GM18507 (cell line): ENCODE measurements at regions not wholly inside any gene's neighbourhood (a gene's known extent, or its start where the extent isn't known, plus 50 kb on each side); places are given as distances from the start of the nearest gene placed in this dataset.
"Not testable (repeated sequence)": the region's sequence is repeated elsewhere in the genome, so short reads cannot be mapped to it uniquely, and the experiment has no call there.

Experiments
- DNase-seq: peaks from one replicate; pipeline ENCODE4 v3.0.0; 2011; ENCODE audit warnings: low read depth; ENCODE audit not compliant: insufficient read length; ENCODE audit errors: extremely low spot score
- FAIRE-seq: peaks from 2 replicates; lab custom pipeline; 2011; peaks lifted over from hg19 to GRCh38; lab: Jason Lieb, UNC

DNA sequence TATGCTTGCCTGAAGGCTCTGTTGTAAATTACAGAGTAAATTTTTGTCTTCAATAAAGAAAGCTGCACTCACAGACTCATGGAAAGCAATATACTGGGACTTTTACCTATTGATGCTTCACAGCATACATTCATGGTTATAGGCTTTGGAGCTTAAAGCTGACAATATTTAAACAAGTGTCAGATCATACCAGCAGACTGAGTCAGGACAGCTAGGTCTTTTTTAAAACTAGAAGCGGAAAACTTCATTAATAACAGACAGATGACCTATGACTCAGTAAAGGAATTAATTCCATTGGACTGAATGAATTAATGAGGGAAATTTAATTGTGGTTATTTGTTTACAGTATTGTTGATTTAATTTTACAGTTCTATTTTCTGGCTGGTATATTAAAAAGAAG, 165.8 kb upstream of the DGKB start:
- FAIRE-seq: no peak
- no peak for DNase-seq

DNA sequence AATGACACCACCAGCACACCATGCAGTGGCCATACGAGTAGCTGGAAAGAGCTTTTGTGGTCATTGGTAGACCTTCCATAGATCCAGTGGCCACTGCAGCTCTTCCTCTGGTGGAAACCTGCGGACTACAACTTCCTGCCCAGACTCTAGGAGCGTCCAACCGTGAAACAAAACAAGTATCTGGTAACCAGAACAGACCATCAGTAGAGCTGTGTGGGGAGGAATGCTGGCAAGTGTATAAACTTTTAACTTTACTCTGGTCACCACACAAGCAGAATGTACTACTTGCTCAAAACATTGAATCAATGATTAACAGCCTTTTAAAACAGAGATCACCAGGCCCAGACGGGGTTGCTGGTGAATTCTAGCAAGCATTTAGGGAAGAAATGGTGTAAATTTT, 154.7 kb upstream of the DGKB start:
- DNase-seq: no peak
- FAIRE-seq: no peak

GRCh38 chr7:15054304-15054703, 151.8 kb upstream of the DGKB start:
- DNase-seq, FAIRE-seq: not testable (repeated sequence)

DNA sequence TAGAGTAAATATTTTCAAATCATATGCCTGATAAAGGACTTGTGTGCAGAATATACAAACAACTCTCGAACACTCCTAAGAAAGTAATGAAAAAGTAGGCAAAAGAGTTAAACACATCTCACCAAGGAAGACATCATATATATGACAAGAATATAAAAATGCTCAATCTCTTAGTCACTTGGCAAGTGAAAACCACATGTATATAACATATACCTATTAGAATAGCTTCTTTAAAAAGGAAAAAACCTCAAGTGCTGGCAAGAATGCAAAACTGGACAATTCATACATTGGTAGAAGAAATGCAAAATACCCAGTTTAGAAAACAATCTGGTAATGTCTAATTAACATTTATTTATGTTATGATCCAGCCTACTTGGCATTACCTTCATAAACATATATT, 146.6 kb upstream of the DGKB start:
- no peak for FAIRE-seq
- no peak for DNase-seq

GRCh38 chr7:15046861-15047260, 144.3 kb upstream of the DGKB start:
- no peak for FAIRE-seq

DNA sequence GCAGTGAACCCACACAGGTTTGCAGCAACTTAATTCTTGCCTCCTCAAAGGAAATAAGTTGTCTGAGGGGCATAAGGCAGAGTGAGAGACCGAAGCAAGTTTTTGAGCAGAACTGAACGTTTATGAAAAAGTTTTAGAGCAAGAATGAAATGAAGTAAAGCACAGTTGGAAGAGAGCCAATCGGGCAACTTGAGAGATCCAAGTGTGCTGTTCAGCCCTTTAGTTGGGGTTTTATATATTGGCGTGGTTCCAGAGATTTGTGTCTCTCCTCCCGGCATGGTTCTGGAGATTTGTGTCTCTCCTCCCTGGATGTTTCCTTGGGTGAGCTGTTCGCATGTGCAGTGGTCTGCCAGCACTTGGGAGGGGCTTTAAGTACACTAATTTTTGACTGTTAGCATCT, 141.4 kb upstream of the DGKB start:
- FAIRE-seq (no peak), DNase-seq (no peak)

More at GRCh38 chr7:15046861-15047260, 144.3 kb upstream of the DGKB start:
- DNase-seq: no peak

GRCh38 chr7:15042285-15043065, 139.9 kb upstream of the DGKB start:
- FAIRE-seq (no peak), DNase-seq (no peak)

DNA sequence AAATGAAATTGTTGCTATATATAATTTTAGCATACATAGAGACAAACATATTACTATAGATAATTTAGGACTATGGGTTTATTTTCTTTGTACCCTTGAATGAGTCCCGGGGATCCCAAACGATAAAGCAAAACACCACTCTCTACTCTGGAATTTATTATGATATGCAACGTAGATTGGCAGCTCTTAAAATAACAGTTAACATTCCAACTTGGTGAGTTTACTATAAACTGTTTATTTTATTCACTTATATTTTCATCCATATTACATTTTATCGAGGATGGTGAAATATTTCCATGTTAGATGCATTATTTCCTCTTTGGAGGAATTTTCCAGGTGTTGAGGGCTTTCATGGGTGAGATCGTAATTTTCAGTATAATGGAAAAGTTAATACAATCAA, 138.7 kb upstream of the DGKB start:
- no peak for DNase-seq
- FAIRE-seq: no peak

DNA sequence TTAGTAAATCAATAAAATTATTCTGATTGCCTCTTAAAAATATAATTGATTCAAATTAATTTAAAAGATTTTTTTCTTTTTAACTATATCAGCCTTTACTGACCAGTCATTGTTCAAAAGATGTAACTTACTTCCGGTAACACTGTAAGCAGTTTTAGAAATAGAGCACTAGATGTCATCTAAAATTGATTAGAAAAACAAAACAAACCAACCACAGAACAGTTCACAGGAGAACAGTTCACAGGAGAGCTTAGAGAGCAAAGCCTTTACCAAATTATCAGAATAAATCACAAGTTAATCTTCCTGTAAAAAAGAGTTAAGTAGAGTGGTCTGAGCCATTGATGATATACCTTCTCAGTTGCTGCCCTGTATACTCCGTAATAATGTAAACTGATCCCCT, 133.3 kb upstream of the DGKB start:
- no peak for FAIRE-seq
- DNase-seq: no peak

DNA sequence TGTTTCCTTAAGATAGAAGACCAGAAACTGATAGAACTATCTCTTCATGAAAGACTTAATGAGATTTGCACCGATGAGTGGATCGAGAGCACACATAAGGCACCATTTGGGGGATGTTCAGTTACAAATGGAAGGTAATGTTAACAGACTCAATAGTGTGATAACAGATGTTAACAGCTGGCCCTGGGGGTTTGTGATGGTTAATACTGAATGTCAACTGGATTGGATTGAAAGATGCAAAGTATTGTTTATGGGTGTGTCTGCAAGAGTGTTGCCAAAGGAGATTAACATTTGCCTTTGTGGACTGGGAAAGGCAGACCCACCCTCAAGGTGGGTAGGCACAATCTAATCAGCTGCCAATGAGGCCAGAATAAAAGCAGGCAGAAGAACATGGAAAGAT, 130.5 kb upstream of the DGKB start:
- DNase-seq: no peak
- no peak for FAIRE-seq

DNA sequence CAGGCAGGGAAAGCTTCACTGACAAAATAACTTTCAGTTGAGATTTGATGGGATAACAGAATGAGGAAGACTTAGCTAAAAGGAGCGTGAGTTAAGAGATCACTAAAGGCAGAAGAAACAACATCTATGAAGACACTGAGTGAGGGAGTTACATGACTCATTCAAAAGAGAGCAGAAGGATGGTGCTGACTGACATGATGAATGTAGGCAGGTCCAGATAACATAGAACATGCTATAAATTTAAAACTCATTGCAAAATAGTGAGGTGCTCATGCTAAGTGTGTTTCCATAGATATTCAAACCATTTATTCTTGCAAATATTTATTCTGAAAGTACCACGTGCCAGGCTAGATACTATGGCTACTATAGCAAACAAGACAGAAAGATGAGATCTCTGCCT, 116.4 kb upstream of the DGKB start:
- FAIRE-seq (no peak), DNase-seq (no peak)

GRCh38 chr7:15016766-15017165, 114.2 kb upstream of the DGKB start:
- FAIRE-seq: no peak
- no peak for DNase-seq

GRCh38 chr7:15016315-15016667, 113.7 kb upstream of the DGKB start:
- FAIRE-seq: no peak
- no peak for DNase-seq

GRCh38 chr7:15015545-15016314, 113.2 kb upstream of the DGKB start:
- peak; percentile 62 for FAIRE-seq
- peak; percentile 7 for DNase-seq

DNA sequence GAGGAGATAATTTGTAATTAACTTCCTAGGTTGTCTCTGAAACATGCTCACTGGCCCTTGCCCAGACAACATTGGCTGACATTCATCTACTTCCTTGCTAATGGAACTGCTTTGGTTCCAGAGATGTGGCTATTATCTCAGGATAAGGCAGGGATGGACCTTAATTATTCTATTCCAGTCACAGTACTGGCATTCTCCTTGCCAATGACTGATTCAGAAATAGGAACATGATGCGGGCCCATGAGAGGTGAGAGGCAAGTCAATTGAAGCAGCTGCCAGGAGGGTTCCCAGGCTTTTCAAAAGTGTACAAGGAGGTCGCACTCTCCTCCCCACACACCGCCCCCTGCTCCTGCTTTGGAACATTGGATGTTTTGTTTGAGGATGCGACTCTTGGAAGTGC, 109.6 kb upstream of the DGKB start:
- FAIRE-seq (no peak), DNase-seq (no peak)

- DNase-seq: no peak
- FAIRE-seq: no peak
Observed at GRCh38 chr7:15011289-15011688, 108.7 kb upstream of the DGKB start.

DNA sequence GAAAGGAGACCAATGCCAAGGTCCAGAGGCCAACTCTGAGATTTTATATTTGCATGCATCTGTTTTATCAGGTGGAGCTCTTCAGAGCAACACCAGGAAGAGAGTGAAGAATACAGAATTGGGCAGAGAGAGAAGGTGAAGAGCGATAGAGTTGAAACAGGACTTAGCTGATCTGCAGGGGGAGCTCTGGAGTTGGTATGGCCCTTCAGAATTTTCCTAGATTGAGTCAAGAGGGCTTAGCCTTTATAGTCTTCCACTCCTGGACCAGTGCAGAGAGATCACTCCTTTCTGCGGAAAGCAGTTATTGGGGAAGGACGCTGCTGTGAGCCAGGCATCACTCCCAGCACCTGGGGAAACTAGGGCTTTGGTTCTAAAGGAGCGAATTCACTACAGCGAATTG, 105.0 kb upstream of the DGKB start:
- DNase-seq: no peak
- no peak for FAIRE-seq

DNA sequence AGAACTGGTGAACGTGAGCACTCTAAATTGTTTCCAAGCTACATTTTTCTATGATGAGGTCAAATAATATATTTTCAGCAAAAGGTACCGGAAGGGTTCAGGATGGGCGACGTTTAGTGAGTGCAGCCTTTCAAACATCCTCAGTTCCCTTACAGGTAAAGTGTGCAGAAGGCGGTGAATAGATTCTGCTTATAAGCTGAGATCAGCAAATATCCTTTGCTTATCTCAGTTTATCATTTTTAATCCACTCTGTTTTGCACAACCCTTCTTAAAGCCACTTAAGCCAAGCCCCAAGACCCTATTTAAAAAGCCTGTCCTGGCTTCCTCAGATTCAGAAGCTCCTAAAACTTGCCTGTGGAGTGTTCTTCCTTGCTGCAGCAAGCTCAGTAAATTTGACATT, 103.1 kb upstream of the DGKB start:
- DNase-seq (no peak), FAIRE-seq (no peak)

GRCh38 chr7:15000157-15000556, 97.6 kb upstream of the DGKB start:
- DNase-seq (no peak), FAIRE-seq (no peak)

DNA sequence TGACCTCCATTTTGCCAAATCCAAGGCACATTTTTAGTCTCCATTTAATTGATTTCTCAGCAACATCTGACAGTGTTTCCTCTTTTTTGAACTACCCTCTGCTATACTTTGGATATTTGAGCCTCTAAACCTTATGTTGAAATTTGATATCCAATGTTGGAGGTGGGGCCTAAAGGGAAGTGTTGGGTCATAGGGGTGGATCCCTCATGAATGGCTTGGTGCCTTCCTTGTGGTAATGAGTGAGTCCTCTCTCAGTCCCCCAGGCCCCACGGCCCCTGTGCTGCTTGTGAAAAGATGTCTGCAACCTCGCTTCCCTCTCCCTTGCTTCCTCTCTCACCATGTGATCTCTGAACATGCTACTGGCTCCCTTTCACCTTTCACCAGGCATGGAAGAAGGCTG, 96.8 kb upstream of the DGKB start:
- no peak for FAIRE-seq
- DNase-seq: no peak

DNA sequence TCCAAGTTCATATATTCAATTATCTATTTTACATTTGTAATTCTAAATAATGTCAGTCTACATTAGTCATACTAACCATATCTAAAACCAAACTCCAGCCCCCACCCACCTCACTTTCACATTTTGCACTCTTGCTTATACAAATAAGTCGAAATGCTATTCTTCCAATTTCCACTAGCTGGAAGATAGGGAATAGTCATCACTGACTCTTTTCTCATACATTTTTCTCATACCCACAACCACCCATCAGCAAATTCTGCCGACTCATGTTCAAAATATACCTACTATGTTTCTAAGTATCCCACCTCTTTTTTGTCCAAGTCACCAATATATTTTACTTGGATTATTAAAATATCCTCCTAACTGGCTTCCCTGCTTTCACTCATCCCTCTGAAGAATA, 93.2 kb upstream of the DGKB start:
- DNase-seq: no peak
- no peak for FAIRE-seq
